ENCODE measurements at regions not wholly inside any gene's neighbourhood (a gene's known extent, or its start where the extent isn't known, plus 50 kb on each side); places are given as distances from the start of the nearest gene placed in this dataset.

DNA sequence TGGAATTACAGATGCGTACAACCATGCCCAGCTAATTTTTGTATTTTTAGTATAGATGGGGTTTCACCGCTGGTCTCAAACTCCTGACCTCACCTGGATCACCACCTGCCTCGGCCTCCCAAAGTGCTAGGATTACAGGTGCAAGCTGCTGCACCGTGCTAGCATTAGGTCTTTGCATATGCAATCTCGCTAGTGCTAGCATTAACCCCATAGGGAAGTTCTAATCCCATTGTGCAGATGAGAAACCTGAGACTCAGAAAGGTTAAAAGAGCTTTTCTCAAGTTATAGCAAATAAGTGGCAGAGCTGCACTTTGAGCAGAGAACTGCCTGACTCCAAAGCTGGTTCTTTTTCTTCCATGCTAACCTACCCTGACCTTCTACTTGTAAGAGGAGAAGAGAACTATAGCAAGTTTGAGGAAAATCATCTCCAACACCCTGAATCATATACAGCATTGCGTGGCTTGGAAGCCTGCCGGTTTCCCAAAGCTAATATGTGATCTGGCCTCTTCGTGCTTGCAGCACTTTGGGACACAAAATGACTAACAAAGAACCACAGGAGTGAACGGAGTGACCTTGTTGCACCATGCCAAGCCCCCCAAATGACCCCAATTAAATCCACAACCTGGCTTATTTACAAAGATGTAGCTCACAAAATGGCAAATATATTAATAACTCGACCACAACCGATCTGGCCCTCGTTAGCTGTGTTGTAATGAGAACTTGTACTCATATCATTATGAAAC, 185.1 kb downstream of the TM2D1 start:
- Histone ChIP-seq H2AFZ (ENCODE audit: low read depth, low read length) (no peak overlapping the region), H3K9me3 (ENCODE audit: insufficient read depth, low read length, severe bottlenecking) (no peaks in the 10 kb centered on the region), H3K27ac (ENCODE audit: low read length) (no peak overlapping the region), H3K79me2 (ENCODE audit: insufficient read depth, low read length) (no peaks in the 10 kb centered on the region), H3K4me2 (ENCODE audit: insufficient read depth, low read length) (no peak overlapping the region), H3K27me3 (ENCODE audit: insufficient read depth, low read length, poor library complexity) (no peaks in the 10 kb centered on the region), H3K36me3 (ENCODE audit: insufficient read depth, low read length) (no peaks in the 10 kb centered on the region), H3K4me3 (ENCODE audit: low read depth in 1 of 2, low read length in 2 of 2) (no peak overlapping the region), H4K20me1 (ENCODE audit: insufficient read depth, low read length) (no peaks in the 10 kb centered on the region), H3K4me1 (ENCODE audit: insufficient read depth, low read length) (no peaks in the 10 kb centered on the region), H3K9ac (ENCODE audit: low read depth, low read length) (no peak overlapping the region)
- DNase-seq (no peak), ATAC-seq (ENCODE audit: insufficient read depth, low read depth) (no peak)
- TF ChIP-seq CTCF (IDR thresholded peaks at IDR 0.05; ENCODE audit: borderline replicate concordance, extremely low read depth, low read length, poor library complexity, severe bottlenecking), result no peak
- TF ChIP-seq EZH2 (IDR thresholded peaks at IDR 0.05; ENCODE audit: borderline replicate concordance, low read depth, low read length, severe bottlenecking), result no peak

GRCh38 chr1:61538228-61538627, 186.7 kb downstream of the TM2D1 start:
- H3K4me2 ChIP-seq (ENCODE audit: insufficient read depth, low read length), result no peak overlapping the region
- no peaks in the 10 kb centered on the region for H3K36me3 ChIP-seq (ENCODE audit: insufficient read depth, low read length)
- no peaks in the 10 kb centered on the region for H4K20me1 ChIP-seq (ENCODE audit: insufficient read depth, low read length)
- ATAC-seq (ENCODE audit: insufficient read depth, low read depth), result no peak
- H3K27me3 ChIP-seq (ENCODE audit: insufficient read depth, low read length, poor library complexity), result no peaks in the 10 kb centered on the region
- no peak overlapping the region for H3K27ac ChIP-seq (ENCODE audit: low read length)
- no peak overlapping the region for H3K4me3 ChIP-seq (ENCODE audit: low read depth in 1 of 2, low read length in 2 of 2)
- no peak for DNase-seq
- no peak overlapping the region for H3K9ac ChIP-seq (ENCODE audit: low read depth, low read length)
- H3K4me1 ChIP-seq (ENCODE audit: insufficient read depth, low read length), result no peaks in the 10 kb centered on the region
- H2AFZ ChIP-seq (ENCODE audit: low read depth, low read length), result no peak overlapping the region
- TF ChIP-seq CTCF (IDR thresholded peaks at IDR 0.05; ENCODE audit: borderline replicate concordance, extremely low read depth, low read length, poor library complexity, severe bottlenecking) (no peak), EZH2 (IDR thresholded peaks at IDR 0.05; ENCODE audit: borderline replicate concordance, low read depth, low read length, severe bottlenecking) (no peak)
- no peaks in the 10 kb centered on the region for H3K9me3 ChIP-seq (ENCODE audit: insufficient read depth, low read length, severe bottlenecking)
- H3K79me2 ChIP-seq (ENCODE audit: insufficient read depth, low read length), result no peaks in the 10 kb centered on the region

GRCh38 chr1:61536174-61537108, 188.5 kb downstream of the TM2D1 start:
- no peak overlapping the region for H3K4me2 ChIP-seq (ENCODE audit: insufficient read depth, low read length)
- TF ChIP-seq CTCF (IDR thresholded peaks at IDR 0.05; ENCODE audit: borderline replicate concordance, extremely low read depth, low read length, poor library complexity, severe bottlenecking) (no peak), EZH2 (IDR thresholded peaks at IDR 0.05; ENCODE audit: borderline replicate concordance, low read depth, low read length, severe bottlenecking) (no peak)
- no peaks in the 10 kb centered on the region for H4K20me1 ChIP-seq (ENCODE audit: insufficient read depth, low read length)
- no peak overlapping the region for H3K27ac ChIP-seq (ENCODE audit: low read length)
- no peaks in the 10 kb centered on the region for H3K27me3 ChIP-seq (ENCODE audit: insufficient read depth, low read length, poor library complexity)
- ATAC-seq (ENCODE audit: insufficient read depth, low read depth) (no peak), DNase-seq (no peak)
- no peak overlapping the region for H3K4me3 ChIP-seq (ENCODE audit: low read depth in 1 of 2, low read length in 2 of 2)
- no peaks in the 10 kb centered on the region for H3K4me1 ChIP-seq (ENCODE audit: insufficient read depth, low read length)
- no peak overlapping the region for H2AFZ ChIP-seq (ENCODE audit: low read depth, low read length)
- H3K79me2 ChIP-seq (ENCODE audit: insufficient read depth, low read length), result no peaks in the 10 kb centered on the region
- H3K9me3 ChIP-seq (ENCODE audit: insufficient read depth, low read length, severe bottlenecking), result no peaks in the 10 kb centered on the region
- H3K9ac ChIP-seq (ENCODE audit: low read depth, low read length), result no peak overlapping the region
- H3K36me3 ChIP-seq (ENCODE audit: insufficient read depth, low read length), result no peaks in the 10 kb centered on the region

All from DND-41 (cell line).